ENCODE measurements at regions not wholly inside any gene's neighbourhood (a gene's known extent, or its start where the extent isn't known, plus 50 kb on each side); places are given as distances from the start of the nearest gene placed in this dataset.

DNA sequence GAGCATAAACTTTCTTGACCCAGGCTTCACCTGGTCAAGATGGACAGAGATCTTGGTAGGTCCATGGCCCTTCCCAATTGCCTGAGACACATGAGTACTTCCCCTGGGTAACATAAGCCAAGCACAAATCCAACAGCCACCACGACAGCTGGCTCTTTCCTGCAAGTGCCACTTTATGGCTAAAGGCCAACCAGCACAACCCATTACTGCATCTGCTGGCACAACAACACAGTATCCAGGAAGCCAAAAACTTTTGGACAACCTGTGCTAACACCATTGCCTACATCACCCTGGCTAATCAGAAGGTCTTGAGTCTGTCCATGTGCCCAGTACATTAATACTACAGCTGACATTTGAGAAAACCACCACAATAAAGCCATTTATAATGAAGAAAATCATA, 548.0 kb upstream of the SEMA3D start:
- H3K4me3 ChIP-seq (ENCODE audit: insufficient read length, low read depth) = no peak overlapping the region
- H3K27me3 ChIP-seq (ENCODE audit: insufficient read depth, insufficient read length) = no peaks in the 10 kb centered on the region
- no peak overlapping the region for H3K9ac ChIP-seq (ENCODE audit: insufficient read length, low read depth)
- no peak for DNase-seq (ENCODE audit: low read depth, low spot score)
- peaks cover 12% of the 10 kb centered on the region; the same call in 1 of the 2 replicates for H3K9me3 ChIP-seq (ENCODE audit: insufficient read depth, low read length)
- no peaks in the 10 kb centered on the region for H3K36me3 ChIP-seq (ENCODE audit: insufficient read depth, insufficient read length, low read length)
- TF ChIP-seq YY1 (IDR thresholded peaks at IDR 0.05; ENCODE audit: insufficient read depth, insufficient read length) (no peak), SUZ12 (IDR thresholded peaks at IDR 0.05; ENCODE audit: extremely low read depth, insufficient read depth, insufficient read length) (no peak), ZNF274 (IDR thresholded peaks at IDR 0.05; ENCODE audit: low read depth, low read length) (no peak)
- H3K4me1 ChIP-seq (ENCODE audit: insufficient read depth, insufficient read length) = no peaks in the 10 kb centered on the region

DNA sequence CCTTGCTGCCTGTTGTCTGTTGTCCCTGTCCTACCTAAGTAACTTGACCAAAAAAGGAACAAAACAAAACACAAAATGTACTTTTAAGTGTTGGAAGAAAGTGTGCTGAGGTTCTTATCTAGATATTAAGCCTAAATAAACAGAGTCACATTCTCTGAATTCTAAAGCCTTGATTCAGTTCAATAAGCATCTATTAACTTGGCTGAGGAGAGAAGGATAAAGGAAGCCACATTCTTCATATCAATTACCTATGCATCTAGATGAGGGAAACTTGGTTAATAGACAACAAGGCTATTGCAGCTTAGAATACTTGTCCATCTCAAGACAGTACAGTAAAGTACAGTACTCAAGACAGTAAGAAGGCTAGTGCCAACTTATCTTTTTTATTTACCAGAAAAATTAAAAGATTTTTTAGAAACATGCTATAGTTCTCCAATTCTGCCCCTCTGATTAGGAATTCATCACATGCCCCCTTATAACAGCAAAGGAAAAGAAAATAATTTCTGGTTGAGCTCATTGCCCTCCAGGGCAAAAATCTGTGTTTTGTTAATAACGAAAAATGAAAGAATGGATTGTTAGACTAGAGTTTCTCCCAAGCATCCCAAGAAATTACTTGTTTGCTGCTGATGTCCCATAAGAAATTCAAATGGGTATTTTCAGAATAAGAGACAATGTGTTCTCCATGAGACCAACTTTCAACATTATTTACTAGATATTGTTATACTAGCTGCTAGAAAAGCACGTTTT, 546.5 kb upstream of the SEMA3D start:
- no peaks in the 10 kb centered on the region for H3K27me3 ChIP-seq (ENCODE audit: insufficient read depth, insufficient read length)
- DNase-seq (ENCODE audit: low read depth, low spot score) = no peak

DNA sequence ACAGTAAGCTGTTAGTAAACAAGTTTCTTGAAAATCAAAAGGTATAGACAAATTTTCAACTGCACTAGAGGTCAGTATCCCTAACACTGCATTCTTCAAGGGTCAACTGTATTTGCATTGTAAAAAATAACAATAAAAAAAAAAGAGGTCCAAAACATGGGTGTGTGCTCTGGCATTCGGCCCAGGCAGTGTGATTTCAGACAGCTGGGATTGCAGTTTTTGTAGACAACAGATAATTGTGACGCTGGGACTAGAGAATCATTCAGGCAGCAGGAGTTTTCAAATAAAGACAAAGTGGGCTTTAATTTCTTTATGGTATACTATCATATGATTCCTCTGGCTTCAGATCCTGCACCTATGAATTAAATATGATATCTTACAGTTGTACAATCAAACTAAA, 543.2 kb upstream of the SEMA3D start:
- no peak for DNase-seq (ENCODE audit: low read depth, low spot score)
- TF ChIP-seq YY1 (IDR thresholded peaks at IDR 0.05; ENCODE audit: insufficient read depth, insufficient read length) (no peak), ZNF274 (IDR thresholded peaks at IDR 0.05; ENCODE audit: low read depth, low read length) (no peak), SUZ12 (IDR thresholded peaks at IDR 0.05; ENCODE audit: extremely low read depth, insufficient read depth, insufficient read length) (no peak)

More for the DNA sequence above, 546.5 kb upstream of the SEMA3D start:
- TF ChIP-seq ZNF274 (IDR thresholded peaks at IDR 0.05; ENCODE audit: low read depth, low read length) (no peak), SUZ12 (IDR thresholded peaks at IDR 0.05; ENCODE audit: extremely low read depth, insufficient read depth, insufficient read length) (no peak), YY1 (IDR thresholded peaks at IDR 0.05; ENCODE audit: insufficient read depth, insufficient read length) (no peak)
- no peak overlapping the region for H3K9ac ChIP-seq (ENCODE audit: insufficient read length, low read depth)
- H3K4me1 ChIP-seq (ENCODE audit: insufficient read depth, insufficient read length) = no peaks in the 10 kb centered on the region
- H3K9me3 ChIP-seq (ENCODE audit: insufficient read depth, low read length) = peaks cover 10% of the 10 kb centered on the region; the same call in 1 of the 2 replicates
- H3K36me3 ChIP-seq (ENCODE audit: insufficient read depth, insufficient read length, low read length) = no peaks in the 10 kb centered on the region
- no peak overlapping the region for H3K4me3 ChIP-seq (ENCODE audit: insufficient read length, low read depth)

GRCh38 chr7:85725026-85725425, 538.2 kb upstream of the SEMA3D start:
- H3K4me1 ChIP-seq (ENCODE audit: insufficient read depth, insufficient read length) = no peaks in the 10 kb centered on the region
- no peaks in the 10 kb centered on the region for H3K9me3 ChIP-seq (ENCODE audit: insufficient read depth, low read length)
- no peak overlapping the region for H3K4me3 ChIP-seq (ENCODE audit: insufficient read length, low read depth)
- DNase-seq (ENCODE audit: low read depth, low spot score) = no peak
- no peaks in the 10 kb centered on the region for H3K36me3 ChIP-seq (ENCODE audit: insufficient read depth, insufficient read length, low read length)
- H3K27me3 ChIP-seq (ENCODE audit: insufficient read depth, insufficient read length) = no peaks in the 10 kb centered on the region
- TF ChIP-seq SUZ12 (IDR thresholded peaks at IDR 0.05; ENCODE audit: extremely low read depth, insufficient read depth, insufficient read length) (no peak), YY1 (IDR thresholded peaks at IDR 0.05; ENCODE audit: insufficient read depth, insufficient read length) (no peak), ZNF274 (IDR thresholded peaks at IDR 0.05; ENCODE audit: low read depth, low read length) (no peak)
- no peak overlapping the region for H3K9ac ChIP-seq (ENCODE audit: insufficient read length, low read depth)

More for the DNA sequence above, 543.2 kb upstream of the SEMA3D start:
- Histone ChIP-seq H3K9ac (ENCODE audit: insufficient read length, low read depth) (no peak overlapping the region), H3K27me3 (ENCODE audit: insufficient read depth, insufficient read length) (no peaks in the 10 kb centered on the region), H3K36me3 (ENCODE audit: insufficient read depth, insufficient read length, low read length) (no peaks in the 10 kb centered on the region), H3K4me1 (ENCODE audit: insufficient read depth, insufficient read length) (no peaks in the 10 kb centered on the region), H3K9me3 (ENCODE audit: insufficient read depth, low read length) (no peaks in the 10 kb centered on the region), H3K4me3 (ENCODE audit: insufficient read length, low read depth) (no peak overlapping the region)

DNA sequence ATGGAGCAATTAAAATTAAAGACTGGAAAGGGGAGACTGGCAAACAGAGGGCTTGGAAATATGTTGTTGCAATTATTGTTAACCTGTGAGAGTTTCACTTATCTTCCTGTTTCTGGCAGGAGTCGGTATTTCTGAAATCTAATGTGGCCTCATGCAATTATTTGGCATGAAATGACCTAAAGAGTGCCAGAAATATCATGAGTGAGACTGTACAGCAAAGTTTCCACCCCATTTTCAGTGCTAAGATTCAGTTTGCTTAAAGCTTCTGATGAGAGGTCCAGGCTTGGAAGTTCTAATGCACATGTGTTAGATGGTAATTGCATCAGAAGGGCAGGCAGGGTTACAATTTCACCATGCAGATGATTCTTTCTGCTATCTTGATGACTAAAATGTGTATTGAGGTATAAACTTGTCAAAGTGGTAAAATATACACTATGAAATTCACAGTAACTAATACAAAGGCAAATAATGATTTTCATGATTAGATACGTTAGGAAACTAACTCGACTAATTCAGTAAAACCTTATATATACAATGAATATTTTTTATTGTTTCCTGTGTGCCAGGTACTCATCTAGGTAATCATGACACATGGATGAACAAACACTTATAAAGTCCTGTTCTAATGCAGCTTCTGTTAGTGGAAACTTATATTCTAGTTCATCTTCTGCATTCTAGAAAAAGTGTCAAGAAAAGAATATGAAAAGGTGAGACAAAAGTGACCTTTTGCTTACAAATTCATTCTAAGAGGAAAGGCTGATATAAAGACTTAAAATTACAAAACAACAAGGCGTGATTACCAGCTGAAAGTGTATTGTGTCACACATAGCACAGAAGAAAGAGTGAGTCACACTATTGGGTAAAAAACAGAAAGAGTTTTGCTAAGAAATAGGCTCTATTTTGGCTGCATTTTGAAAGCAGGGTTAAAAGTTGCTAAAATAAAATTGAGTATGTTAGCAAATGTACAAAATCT, 533.4 kb upstream of the SEMA3D start:
- no peak for DNase-seq (ENCODE audit: low read depth, low spot score)
- H3K9ac ChIP-seq (ENCODE audit: insufficient read length, low read depth) = no peak overlapping the region
- TF ChIP-seq SUZ12 (IDR thresholded peaks at IDR 0.05; ENCODE audit: extremely low read depth, insufficient read depth, insufficient read length) = no peak
- H3K4me1 ChIP-seq (ENCODE audit: insufficient read depth, insufficient read length) = no peaks in the 10 kb centered on the region
- no peaks in the 10 kb centered on the region for H3K9me3 ChIP-seq (ENCODE audit: insufficient read depth, low read length)
- no peaks in the 10 kb centered on the region for H3K36me3 ChIP-seq (ENCODE audit: insufficient read depth, insufficient read length, low read length)
- no peak overlapping the region for H3K4me3 ChIP-seq (ENCODE audit: insufficient read length, low read depth)
- H3K27me3 ChIP-seq (ENCODE audit: insufficient read depth, insufficient read length) = no peaks in the 10 kb centered on the region

DNA sequence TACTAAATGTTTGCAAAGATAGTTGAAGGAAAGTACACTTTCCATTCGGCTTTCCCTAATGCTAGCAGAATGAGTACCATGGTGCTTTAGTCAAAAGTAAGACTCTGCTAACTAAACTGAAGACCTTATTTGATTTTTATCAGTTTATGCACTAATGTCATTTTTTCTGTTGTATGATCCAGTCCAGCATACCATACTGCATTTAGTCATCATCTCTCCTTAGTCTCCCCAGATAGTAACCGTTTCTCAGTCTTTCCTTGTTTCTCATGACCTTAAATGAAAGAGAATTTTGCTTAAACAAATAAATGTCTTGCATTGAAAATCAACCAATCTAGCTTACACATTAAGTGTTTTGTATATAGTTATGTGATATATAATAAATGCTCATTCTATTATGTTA, 529.5 kb upstream of the SEMA3D start:
- no peak for TF ChIP-seq ZNF274 (IDR thresholded peaks at IDR 0.05; ENCODE audit: low read depth, low read length)
- no peak for TF ChIP-seq SUZ12 (IDR thresholded peaks at IDR 0.05; ENCODE audit: extremely low read depth, insufficient read depth, insufficient read length)
- TF ChIP-seq YY1 (IDR thresholded peaks at IDR 0.05; ENCODE audit: insufficient read depth, insufficient read length) = no peak
- no peaks in the 10 kb centered on the region for H3K4me1 ChIP-seq (ENCODE audit: insufficient read depth, insufficient read length)
- H3K4me3 ChIP-seq (ENCODE audit: insufficient read length, low read depth) = no peak overlapping the region
- H3K9me3 ChIP-seq (ENCODE audit: insufficient read depth, low read length) = no peaks in the 10 kb centered on the region
- no peak for DNase-seq (ENCODE audit: low read depth, low spot score)
- no peaks in the 10 kb centered on the region for H3K27me3 ChIP-seq (ENCODE audit: insufficient read depth, insufficient read length)
- H3K9ac ChIP-seq (ENCODE audit: insufficient read length, low read depth) = no peak overlapping the region
- no peaks in the 10 kb centered on the region for H3K36me3 ChIP-seq (ENCODE audit: insufficient read depth, insufficient read length, low read length)

GRCh38 chr7:85714951-85715350, 528.1 kb upstream of the SEMA3D start:
- no peak for DNase-seq (ENCODE audit: low read depth, low spot score)
- Histone ChIP-seq H3K4me1 (ENCODE audit: insufficient read depth, insufficient read length) (no peaks in the 10 kb centered on the region), H3K36me3 (ENCODE audit: insufficient read depth, insufficient read length, low read length) (no peaks in the 10 kb centered on the region), H3K9me3 (ENCODE audit: insufficient read depth, low read length) (no peaks in the 10 kb centered on the region), H3K4me3 (ENCODE audit: insufficient read length, low read depth) (no peak overlapping the region), H3K9ac (ENCODE audit: insufficient read length, low read depth) (no peak overlapping the region), H3K27me3 (ENCODE audit: insufficient read depth, insufficient read length) (no peaks in the 10 kb centered on the region)
- TF ChIP-seq YY1 (IDR thresholded peaks at IDR 0.05; ENCODE audit: insufficient read depth, insufficient read length) (no peak), SUZ12 (IDR thresholded peaks at IDR 0.05; ENCODE audit: extremely low read depth, insufficient read depth, insufficient read length) (no peak), ZNF274 (IDR thresholded peaks at IDR 0.05; ENCODE audit: low read depth, low read length) (no peak)
